Heart right ventricle (tissue), 16 donors: ENCODE measurements at regions not wholly inside any gene's neighbourhood (a gene's known extent, or its start where the extent isn't known, plus 50 kb on each side); places are given as distances from the start of the nearest gene placed in this dataset.

Source experiments
- ATAC-seq, 8 donors: fragments of 200-7000 bp; cut with Tn5 transposase; one replicate each; pipeline ENCODE4 v1.9.1; 2020; ENCODE audit warnings: mild to moderate bottlenecking in 8 of 8, moderate library complexity in 8 of 8, moderate number of reproducible peaks in 1 of 8
- DNase-seq, 2 donors: peaks; one replicate each; pipeline ENCODE4 v3.0.0-alpha.2; 2020
- H3K27ac ChIP-seq, 10 donors: fragments of 200-600 bp; sonication (generic) in 2 of 10; one replicate each; pipeline versions ENCODE4 v1.5.0 to v1.8.0; 2020 to 2022; ENCODE audit warnings: mild to moderate bottlenecking in 3 of 10
- H3K27me3 ChIP-seq, 7 donors: fragments of 200-600 bp; one replicate each; pipeline ENCODE4 v1.8.0; 2021 to 2022; ENCODE audit warnings: mild to moderate bottlenecking in 2 of 7
- H3K36me3 ChIP-seq, 9 donors: fragments of 200-600 bp; sonication (generic) in 1 of 9; one replicate each; pipeline versions ENCODE4 v1.5.0 to v1.8.0; 2020 to 2022; ENCODE audit warnings: mild to moderate bottlenecking in 2 of 9
- H3K4me1 ChIP-seq, 9 donors: fragments of 200-600 bp; sonication (generic) in 1 of 9; one replicate each; pipeline versions ENCODE4 v1.5.0 to v1.8.0; 2020 to 2022; ENCODE audit warnings: mild to moderate bottlenecking in 4 of 9
- H3K4me3 ChIP-seq, 10 donors: fragments of 200-600 bp; sonication (generic) in 2 of 10; one replicate each; pipeline versions ENCODE4 v1.5.0 to v1.8.0; 2020 to 2022; ENCODE audit warnings: mild to moderate bottlenecking in 7 of 10, moderate library complexity in 2 of 10
- H3K9me3 ChIP-seq, 11 donors: fragments of 200-600 bp in 10 of 11; sonication (generic) in 2 of 11; one replicate each; pipeline versions ENCODE4 v1.5.0 to v1.8.0; 2013 to 2022; ENCODE audit warnings: mild to moderate bottlenecking in 2 of 11, control low read depth in 1 of 11, moderate library complexity in 1 of 11
- CTCF ChIP-seq, 9 donors: fragments of 200-600 bp; sonication (generic) in 2 of 9; IDR thresholded peaks; one replicate each; pipeline versions ENCODE4 v1.5.0 to v1.8.0; 2021 to 2022; ENCODE audit warnings: antibody characterized with exemption in 9 of 9, mild to moderate bottlenecking in 5 of 9, moderate library complexity in 1 of 9
- WGBS, 2 donors: extraction: QIAGEN DNeasy Blood & Tissue Kit; methylation state at CpG; one replicate each; pipeline ENCODE4 v1.1.7; 2013; ENCODE audit warnings: inconsistent platforms in 1 of 2; 5-methylcytosine and 5-hydroxymethylcytosine counted together
- intact Hi-C, 10 donors: fragments of 100-400 bp; cut with DNase I; formaldehyde crosslinking; loops; one replicate each; pipeline versions ENCODE4 v1.11.1 to v1.14.2; 2022
- donor health status: Arrhythmogenic right ventricular cardiomyopathy.
- donor health status: ischemic (EF 13 %, LVEDD 7.1; RV severe dilation, severe dysfunction).
- donor health status: healthy with polysubstance abuse.
- donor health status: DM: no; HTN: yes; CAD: no.
- donor health status: DM: no; HTN: no; CAD: no.
- donor health status: ischemic (EF 25% LVEDD 6.9; RV normal size, moderate dysfunction).
- donor health status: ischemic (EF 25% LVEDD 5.7; RV mildly dilated, moderate dysfunction).
- donor health status: healthy.
- donor health status: DM: yes; HTN: yes; CAD: no.
- donor health status: Ischemic cardiomyopathy.
- donor health status: ischemic (EF 35%, LVEDD 5.7; RV mildly dilated, moderate dysfunction).
- donor health status: nonischemic (EF 11% LVEDD 7.7; RV severe dilation, severe dysfunction).
- donor health status: DM: yes; HTN: yes; CAD: no.
- donor health status: PGD.
- donor health status: ischemic (EF 29% LVEDD 5.4; RV normal size, mild dysfunction).
- donor health status: nonischemic (EF 23%, LVEDD 6.1; RV moderate dilation, normal function).

- Histone ChIP-seq H3K4me1 (no peaks in the 10 kb centered on the region), H3K4me3 (no peak overlapping the region), H3K27me3 (no peaks in the 10 kb centered on the region), H3K36me3 (no peaks in the 10 kb centered on the region), H3K27ac (no peak overlapping the region), H3K9me3 (no peaks in the 10 kb centered on the region)
- DNase-seq (no peak), ATAC-seq (no peak)
- TF ChIP-seq CTCF (IDR thresholded peaks at IDR 0.05): no peak
- 92 to 94% methylated on average over 4 of the region's 4 CpGs for WGBS, 2 donors
- intact Hi-C loops: no loop called here
Measured at GRCh38 chr16:6157806-6158205, 1060.2 kb upstream of the EEF2KMT start.

- no peak for TF ChIP-seq CTCF (IDR thresholded peaks at IDR 0.05)
- no peak overlapping the region for H3K4me3 ChIP-seq
- H3K36me3 ChIP-seq: no peaks in the 10 kb centered on the region
- intact Hi-C loops: no loop called here
- H3K9me3 ChIP-seq: no peaks in the 10 kb centered on the region
- DNase-seq (no peak), ATAC-seq (no peak)
- H3K4me1 ChIP-seq: no peaks in the 10 kb centered on the region
- H3K27ac ChIP-seq: no peak overlapping the region
- no peaks in the 10 kb centered on the region for H3K27me3 ChIP-seq
- 86 to 90% methylated on average over 9 of the region's 9 CpGs for WGBS, 2 donors
Measured at GRCh38 chr16:6155271-6155670, 1057.7 kb upstream of the EEF2KMT start.

- no peaks in the 10 kb centered on the region for H3K36me3 ChIP-seq
- no peak for DNase-seq
- H3K27ac ChIP-seq: no peak overlapping the region
- intact Hi-C loops: no loop called here
- WGBS, 2 donors: 87 to 88% methylated on average over 5 of the region's 5 CpGs
- H3K9me3 ChIP-seq: no peaks in the 10 kb centered on the region
- no peaks in the 10 kb centered on the region for H3K27me3 ChIP-seq
- H3K4me1 ChIP-seq: no peaks in the 10 kb centered on the region
- no peak for ATAC-seq
- no peak for TF ChIP-seq CTCF (IDR thresholded peaks at IDR 0.05)
- no peak overlapping the region for H3K4me3 ChIP-seq
Measured at GRCh38 chr16:6153901-6154300, 1056.3 kb upstream of the EEF2KMT start.

- Histone ChIP-seq H3K4me1 (no peaks in the 10 kb centered on the region), H3K27ac (no peak overlapping the region), H3K9me3 (peaks cover 0 to 32% (median 5%) of the 10 kb centered on the region in 11 donors), H3K27me3 (no peaks in the 10 kb centered on the region), H3K36me3 (no peaks in the 10 kb centered on the region), H3K4me3 (no peak overlapping the region)
- no peak for TF ChIP-seq CTCF (IDR thresholded peaks at IDR 0.05)
- DNase-seq: no peak
- intact Hi-C loops: no loop called here
- no peak for ATAC-seq
- WGBS, 2 donors: 85 to 86% methylated on average over 10 of the region's 10 CpGs
Measured at GRCh38 chr16:6149031-6149430, 1051.4 kb upstream of the EEF2KMT start.

GRCh38 chr16:6148361-6148760, 1050.8 kb upstream of the EEF2KMT start:
- ATAC-seq: no peak
- intact Hi-C loops: no loop called here
- H3K4me1 ChIP-seq: no peaks in the 10 kb centered on the region

More at GRCh38 chr16:6148361-6148760, 1050.8 kb upstream of the EEF2KMT start:
- TF ChIP-seq CTCF (IDR thresholded peaks at IDR 0.05): no peak
- DNase-seq: no peak
- H3K27me3 ChIP-seq: no peaks in the 10 kb centered on the region
- H3K27ac ChIP-seq: no peak overlapping the region
- peaks cover 0 to 32% (median 5%) of the 10 kb centered on the region in 11 donors for H3K9me3 ChIP-seq
- WGBS, 2 donors: 60 to 66% methylated on average over 2 of the region's 2 CpGs
- H3K36me3 ChIP-seq: no peaks in the 10 kb centered on the region
- H3K4me3 ChIP-seq: no peak overlapping the region
